ENCODE measurements at regions not wholly inside any gene's neighbourhood (a gene's known extent, or its start where the extent isn't known, plus 50 kb on each side); places are given as distances from the start of the nearest gene placed in this dataset.

DNA sequence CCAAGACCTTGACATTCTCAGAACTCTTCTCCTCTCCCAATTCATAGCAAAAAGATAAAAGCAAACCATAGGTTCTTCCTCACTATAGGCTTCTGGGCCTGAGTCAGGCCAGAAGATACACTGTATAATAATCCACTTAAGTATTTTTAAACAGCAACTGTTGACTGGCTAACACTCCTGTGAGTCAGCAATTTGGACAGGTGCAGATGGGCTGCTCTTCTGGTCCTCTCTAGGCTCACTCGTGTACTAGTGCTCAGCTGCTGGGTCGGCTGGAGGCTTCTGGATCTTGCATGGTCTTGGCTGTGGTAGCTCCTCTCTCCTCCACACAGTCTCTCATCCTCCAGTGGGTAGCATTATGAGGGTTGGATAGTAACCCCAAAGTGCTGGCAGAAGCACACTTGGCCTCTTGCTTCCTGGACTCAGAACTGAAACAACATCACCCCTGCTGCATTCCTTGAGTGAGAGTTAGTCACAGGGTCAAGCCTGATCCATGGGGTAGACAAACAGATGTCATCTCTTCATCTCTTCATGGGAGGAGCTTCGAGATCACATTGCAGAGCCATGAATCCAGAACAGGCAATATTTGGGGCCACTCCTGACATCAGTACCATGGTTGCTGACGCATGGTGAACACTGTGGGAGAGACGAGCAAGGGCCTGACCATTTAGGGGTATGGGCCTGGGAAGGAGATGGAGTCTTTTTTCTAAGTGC, 86.9 kb downstream of the C6orf118 start:
- Histone ChIP-seq H4K20me1 (ENCODE audit: insufficient read depth) (no peaks in the 10 kb centered on the region), H3K27me3 (replicated peaks; ENCODE audit: insufficient read depth) (no peaks in the 10 kb centered on the region), H3K9ac (peak overlapping the region; percentile 65), H2AFZ (0 out of 2 replicates have a peak overlapping the region, but pooled peaks have one; percentile 45), H3F3A (ENCODE audit: insufficient read depth) (peaks cover 56% of the 10 kb centered on the region), H3K79me2 (ENCODE audit: insufficient read depth) (no peaks in the 10 kb centered on the region), H3K9me2 (ENCODE audit: insufficient read depth) (no peaks in the 10 kb centered on the region), H3K4me1 (ENCODE audit: insufficient read depth) (peaks cover 42% of the 10 kb centered on the region), H3K36me3 (ENCODE audit: low read depth) (no peaks in the 10 kb centered on the region), H3K27ac (peak overlapping the region; percentile 85), H3K9me3 (ENCODE audit: low read depth) (no peaks in the 10 kb centered on the region), H3K4me2 (ENCODE audit: unreplicated experiment) (peak overlapping the region; percentile 73), H3K4me3 (no peak overlapping the region)
- 57 to 75% methylated on average over 5 of the region's 5 CpGs for WGBS, 2 experiments (ENCODE audit: low coverage in 1 of 2, low lambda C conversion rate in 2 of 2, missing lambda C conversion rate in 2 of 2)
- peak; percentile 66 for DNase-seq
- TF ChIP-seq EZH2phosphoT487 (IDR thresholded peaks at IDR 0.05; ENCODE audit: insufficient read depth, low read depth) (no peak), EZH2 (IDR thresholded peaks at IDR 0.05; ENCODE audit: insufficient read depth, poor library complexity, severe bottlenecking) (no peak)
- in situ Hi-C loops (cut with MboI) = no loop called here

DNA sequence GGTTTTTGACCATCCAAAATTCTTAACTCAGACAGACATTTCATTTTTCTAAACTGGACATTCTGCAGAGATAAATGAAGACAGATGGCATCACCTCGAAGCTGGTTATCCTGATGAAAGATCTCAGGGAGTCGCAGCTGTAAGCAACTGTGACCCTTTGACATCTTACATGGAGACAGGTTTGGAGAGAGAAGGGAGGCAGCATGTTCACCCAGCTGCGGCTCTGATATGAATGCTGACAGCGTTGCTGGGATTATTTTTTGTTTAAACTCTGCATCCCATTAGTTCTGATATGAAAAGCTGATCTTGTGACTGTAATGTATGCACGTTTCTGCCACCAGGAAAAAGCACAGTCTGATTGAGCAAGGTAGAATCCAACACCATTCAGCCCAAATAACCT, 89.4 kb downstream of the C6orf118 start:
- Histone ChIP-seq H3F3A (ENCODE audit: insufficient read depth) (peaks cover 47% of the 10 kb centered on the region), H3K9me3 (ENCODE audit: low read depth) (no peaks in the 10 kb centered on the region), H3K4me3 (no peak overlapping the region), H3K4me2 (ENCODE audit: unreplicated experiment) (peak overlapping the region; percentile 27), H3K4me1 (ENCODE audit: insufficient read depth) (peaks cover 35% of the 10 kb centered on the region), H3K9ac (no peak overlapping the region), H2AFZ (no peak overlapping the region), H3K9me2 (ENCODE audit: insufficient read depth) (no peaks in the 10 kb centered on the region), H3K79me2 (ENCODE audit: insufficient read depth) (no peaks in the 10 kb centered on the region), H3K27ac (no peak overlapping the region), H3K27me3 (replicated peaks; ENCODE audit: insufficient read depth) (no peaks in the 10 kb centered on the region), H4K20me1 (ENCODE audit: insufficient read depth) (no peaks in the 10 kb centered on the region), H3K36me3 (ENCODE audit: low read depth) (no peaks in the 10 kb centered on the region)
- DNase-seq = no peak
- in situ Hi-C loops (cut with MboI) = no loop called here
- 55% methylated on average over 5 of the region's 5 CpGs for WGBS, 2 experiments (ENCODE audit: low coverage in 1 of 2, low lambda C conversion rate in 2 of 2, missing lambda C conversion rate in 2 of 2)
- TF ChIP-seq EZH2phosphoT487 (IDR thresholded peaks at IDR 0.05; ENCODE audit: insufficient read depth, low read depth) (no peak), EZH2 (IDR thresholded peaks at IDR 0.05; ENCODE audit: insufficient read depth, poor library complexity, severe bottlenecking) (no peak)

DNA sequence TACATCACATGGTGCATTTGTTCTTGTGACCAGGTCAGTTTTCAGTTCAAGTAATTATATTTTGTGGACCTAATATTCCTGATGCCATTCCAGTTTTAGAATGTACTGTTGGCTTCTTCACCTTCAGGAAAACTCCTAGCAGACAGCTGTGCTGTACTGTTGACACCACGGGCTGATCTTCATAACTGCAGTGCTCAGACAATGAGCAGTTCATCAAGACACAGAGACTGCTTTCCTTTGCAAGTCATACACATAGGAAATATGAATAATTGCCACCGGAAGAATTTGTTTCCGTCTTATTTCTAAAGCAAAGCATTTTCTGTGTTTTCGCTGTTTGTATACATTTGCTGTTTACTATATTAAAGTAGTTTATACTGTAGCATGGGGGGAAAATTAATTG, 89.8 kb downstream of the C6orf118 start:
- H4K20me1 ChIP-seq (ENCODE audit: insufficient read depth) = no peaks in the 10 kb centered on the region
- no peaks in the 10 kb centered on the region for H3K9me3 ChIP-seq (ENCODE audit: low read depth)
- H3K9me2 ChIP-seq (ENCODE audit: insufficient read depth) = no peaks in the 10 kb centered on the region
- H3K27ac ChIP-seq = no peak overlapping the region; the same call in 1 of the 2 replicates
- peaks cover 43% of the 10 kb centered on the region for H3F3A ChIP-seq (ENCODE audit: insufficient read depth)
- no peaks in the 10 kb centered on the region for H3K27me3 ChIP-seq (replicated peaks; ENCODE audit: insufficient read depth)
- TF ChIP-seq EZH2phosphoT487 (IDR thresholded peaks at IDR 0.05; ENCODE audit: insufficient read depth, low read depth) (no peak), EZH2 (IDR thresholded peaks at IDR 0.05; ENCODE audit: insufficient read depth, poor library complexity, severe bottlenecking) (no peak)
- in situ Hi-C loops (cut with MboI) = no loop called here
- H3K9ac ChIP-seq = no peak overlapping the region
- no peaks in the 10 kb centered on the region for H3K36me3 ChIP-seq (ENCODE audit: low read depth)
- no peaks in the 10 kb centered on the region for H3K79me2 ChIP-seq (ENCODE audit: insufficient read depth)
- peak; percentile 28 for DNase-seq
- H3K4me3 ChIP-seq = no peak overlapping the region
- no peak overlapping the region for H2AFZ ChIP-seq
- peak overlapping the region; percentile 27 for H3K4me2 ChIP-seq (ENCODE audit: unreplicated experiment)
- 24% methylated on average over 4 of the region's 4 CpGs for WGBS, 2 experiments (ENCODE audit: low coverage in 1 of 2, low lambda C conversion rate in 2 of 2, missing lambda C conversion rate in 2 of 2)
- H3K4me1 ChIP-seq (ENCODE audit: insufficient read depth) = peaks cover 35% of the 10 kb centered on the region

DNA sequence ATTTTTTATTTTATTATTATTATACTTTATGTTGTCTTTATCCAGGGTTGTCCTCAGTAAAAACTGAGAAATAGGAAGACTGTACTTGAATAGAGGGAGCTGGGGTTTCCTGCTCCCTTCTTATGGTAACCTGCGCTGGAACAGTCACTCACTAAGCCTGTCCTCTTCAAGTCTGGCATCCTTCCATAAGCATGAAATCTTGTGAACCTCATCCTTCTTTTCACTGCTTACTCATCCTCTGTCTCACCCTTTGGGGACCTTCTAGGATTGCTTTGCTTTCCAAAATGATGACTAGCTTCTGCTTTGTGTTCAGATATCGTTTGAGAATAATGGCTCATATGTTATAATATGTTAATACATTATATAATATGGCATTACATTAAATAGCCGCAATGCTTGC, 90.6 kb downstream of the C6orf118 start:
- Histone ChIP-seq H3K9ac (no peak overlapping the region), H2AFZ (no peak overlapping the region), H3K4me3 (no peak overlapping the region), H3K9me2 (ENCODE audit: insufficient read depth) (no peaks in the 10 kb centered on the region), H3K4me2 (ENCODE audit: unreplicated experiment) (peak overlapping the region; percentile 27), H3K27ac (peak overlapping the region; percentile 11; the same call in 1 of the 2 replicates), H3K36me3 (ENCODE audit: low read depth) (no peaks in the 10 kb centered on the region), H3K79me2 (ENCODE audit: insufficient read depth) (no peaks in the 10 kb centered on the region), H3F3A (ENCODE audit: insufficient read depth) (peaks cover 35% of the 10 kb centered on the region), H3K27me3 (replicated peaks; ENCODE audit: insufficient read depth) (no peaks in the 10 kb centered on the region), H4K20me1 (ENCODE audit: insufficient read depth) (no peaks in the 10 kb centered on the region), H3K4me1 (ENCODE audit: insufficient read depth) (peaks cover 30% of the 10 kb centered on the region), H3K9me3 (ENCODE audit: low read depth) (no peaks in the 10 kb centered on the region)
- DNase-seq = peak; percentile 94
- no peak for TF ChIP-seq EZH2phosphoT487 (IDR thresholded peaks at IDR 0.05; ENCODE audit: insufficient read depth, low read depth)
- in situ Hi-C loops (cut with MboI) = no loop called here
- 10 to 13% methylated on average over 3 of the region's 3 CpGs for WGBS, 2 experiments (ENCODE audit: low coverage in 1 of 2, low lambda C conversion rate in 2 of 2, missing lambda C conversion rate in 2 of 2)
